ENCODE measurements at regions not wholly inside any gene's neighbourhood (a gene's known extent, or its start where the extent isn't known, plus 50 kb on each side); places are given as distances from the start of the nearest gene placed in this dataset.

DNA sequence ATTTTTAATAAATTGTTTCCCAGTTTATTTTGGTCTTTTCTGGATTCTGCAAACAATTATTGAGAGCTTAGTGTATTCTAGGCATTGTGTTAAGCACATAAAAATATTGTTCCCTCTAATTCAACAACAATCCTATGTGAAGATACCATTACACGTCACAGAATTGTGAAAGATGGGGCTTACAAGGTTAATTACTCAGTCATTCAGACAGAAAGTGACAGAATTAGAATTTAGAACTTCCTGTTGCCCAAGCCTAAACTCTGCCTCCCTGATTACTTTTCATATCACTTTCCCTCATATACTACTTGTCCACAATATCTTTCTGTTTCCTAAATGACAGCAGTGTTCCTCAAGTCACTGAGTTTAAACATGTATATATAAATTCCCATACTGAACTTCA is 186.7 kb upstream of the VEGFC start:
- TF ChIP-seq, protein P1, sequence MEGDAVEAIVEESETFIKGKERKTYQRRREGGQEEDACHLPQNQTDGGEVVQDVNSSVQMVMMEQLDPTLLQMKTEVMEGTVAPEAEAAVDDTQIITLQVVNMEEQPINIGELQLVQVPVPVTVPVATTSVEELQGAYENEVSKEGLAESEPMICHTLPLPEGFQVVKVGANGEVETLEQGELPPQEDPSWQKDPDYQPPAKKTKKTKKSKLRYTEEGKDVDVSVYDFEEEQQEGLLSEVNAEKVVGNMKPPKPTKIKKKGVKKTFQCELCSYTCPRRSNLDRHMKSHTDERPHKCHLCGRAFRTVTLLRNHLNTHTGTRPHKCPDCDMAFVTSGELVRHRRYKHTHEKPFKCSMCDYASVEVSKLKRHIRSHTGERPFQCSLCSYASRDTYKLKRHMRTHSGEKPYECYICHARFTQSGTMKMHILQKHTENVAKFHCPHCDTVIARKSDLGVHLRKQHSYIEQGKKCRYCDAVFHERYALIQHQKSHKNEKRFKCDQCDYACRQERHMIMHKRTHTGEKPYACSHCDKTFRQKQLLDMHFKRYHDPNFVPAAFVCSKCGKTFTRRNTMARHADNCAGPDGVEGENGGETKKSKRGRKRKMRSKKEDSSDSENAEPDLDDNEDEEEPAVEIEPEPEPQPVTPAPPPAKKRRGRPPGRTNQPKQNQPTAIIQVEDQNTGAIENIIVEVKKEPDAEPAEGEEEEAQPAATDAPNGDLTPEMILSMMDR (IDR thresholded peaks at IDR 0.05; ENCODE audit: insufficient read depth, low read length, poor library complexity, severe bottlenecking): no peak

DNA sequence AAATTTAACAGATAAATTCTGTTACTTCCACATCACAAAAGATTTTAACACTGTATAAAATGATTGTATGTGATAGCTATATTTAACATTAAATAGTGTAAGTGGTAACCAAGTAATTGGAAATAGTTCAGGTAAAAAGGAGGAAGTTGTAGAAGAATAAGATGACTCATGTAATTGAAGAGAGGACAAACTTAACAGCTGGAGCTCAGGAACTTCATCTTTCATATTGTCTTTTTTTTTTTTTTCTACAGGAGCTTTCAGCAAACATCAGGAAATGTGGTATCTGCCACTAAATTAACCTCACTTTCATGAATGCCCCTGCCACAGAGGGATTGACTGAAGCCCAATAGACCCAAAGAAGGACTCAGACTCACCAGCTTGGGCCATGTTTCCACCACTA is 188.4 kb upstream of the VEGFC start:
- DNase-seq (ENCODE audit: extremely low read depth, insufficient read length): no peak
- TF ChIP-seq, protein P1 (IDR thresholded peaks at IDR 0.05; ENCODE audit: insufficient read depth, low read length, poor library complexity, severe bottlenecking): no peak
- no peaks in the 10 kb centered on the region for H3K27me3 ChIP-seq (replicated peaks; ENCODE audit: control insufficient read depth, insufficient read depth, low read length)
- no peaks in the 10 kb centered on the region for H3K36me3 ChIP-seq (ENCODE audit: control insufficient read depth, insufficient read depth, low read length)
- H3K4me3 ChIP-seq (replicated peaks; ENCODE audit: low read depth, low read length): no peak overlapping the region

More for the DNA sequence above, 186.7 kb upstream of the VEGFC start:
- Histone ChIP-seq H3K27me3 (replicated peaks; ENCODE audit: control insufficient read depth, insufficient read depth, low read length) (no peaks in the 10 kb centered on the region), H3K4me3 (replicated peaks; ENCODE audit: low read depth, low read length) (no peak overlapping the region), H3K36me3 (ENCODE audit: control insufficient read depth, insufficient read depth, low read length) (no peaks in the 10 kb centered on the region)
- DNase-seq (ENCODE audit: extremely low read depth, insufficient read length): no peak

DNA sequence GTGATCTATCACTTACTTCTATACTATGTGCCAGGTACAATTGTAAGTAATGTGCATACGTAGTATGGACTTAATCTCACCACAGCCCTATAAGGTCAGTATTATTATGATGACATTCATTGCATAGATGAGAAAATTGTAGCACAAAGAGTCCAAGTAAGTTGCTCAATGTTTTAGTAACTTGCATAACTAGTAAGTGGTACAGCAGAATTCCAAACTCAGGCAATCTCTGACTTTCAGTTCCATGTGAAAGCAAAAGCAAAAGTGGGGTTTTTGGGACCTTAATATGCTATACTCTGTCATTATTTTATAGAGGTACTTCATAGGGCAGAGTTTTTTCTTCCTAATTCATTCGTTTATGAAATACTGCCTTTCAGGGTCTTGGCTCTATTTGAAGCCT is 188.8 kb upstream of the VEGFC start:
- Histone ChIP-seq H3K36me3 (ENCODE audit: control insufficient read depth, insufficient read depth, low read length) (no peaks in the 10 kb centered on the region), H3K4me3 (replicated peaks; ENCODE audit: low read depth, low read length) (no peak overlapping the region), H3K27me3 (replicated peaks; ENCODE audit: control insufficient read depth, insufficient read depth, low read length) (no peaks in the 10 kb centered on the region)
- DNase-seq (ENCODE audit: extremely low read depth, insufficient read length): no peak
- TF ChIP-seq, protein P1 (IDR thresholded peaks at IDR 0.05; ENCODE audit: insufficient read depth, low read length, poor library complexity, severe bottlenecking): no peak

DNA sequence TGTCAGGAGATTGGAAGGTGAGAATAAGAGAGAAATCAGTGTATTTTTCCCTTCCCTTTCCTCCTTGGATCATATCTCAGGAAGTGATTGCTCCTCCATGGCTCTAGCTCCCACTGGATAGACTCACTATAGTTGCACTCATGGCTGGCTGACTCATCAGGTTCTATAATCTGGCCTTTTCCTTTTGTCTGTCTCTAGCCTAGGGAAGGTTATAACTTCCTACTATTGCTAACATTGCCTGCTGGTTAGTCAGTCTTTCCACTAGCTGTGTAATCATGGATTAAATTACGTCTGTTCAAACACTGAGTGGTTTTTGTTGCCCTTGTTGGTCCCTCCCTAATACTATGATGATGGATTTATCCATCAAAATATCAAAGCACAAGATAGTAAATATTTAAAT is 195.5 kb upstream of the VEGFC start:
- no peak for DNase-seq (ENCODE audit: extremely low read depth, insufficient read length)
- TF ChIP-seq, protein P1 (IDR thresholded peaks at IDR 0.05; ENCODE audit: insufficient read depth, low read length, poor library complexity, severe bottlenecking): no peak
- no peaks in the 10 kb centered on the region for H3K27me3 ChIP-seq (replicated peaks; ENCODE audit: control insufficient read depth, insufficient read depth, low read length)
- H3K4me3 ChIP-seq (replicated peaks; ENCODE audit: low read depth, low read length): no peak overlapping the region
- H3K36me3 ChIP-seq (ENCODE audit: control insufficient read depth, insufficient read depth, low read length): no peaks in the 10 kb centered on the region

DNA sequence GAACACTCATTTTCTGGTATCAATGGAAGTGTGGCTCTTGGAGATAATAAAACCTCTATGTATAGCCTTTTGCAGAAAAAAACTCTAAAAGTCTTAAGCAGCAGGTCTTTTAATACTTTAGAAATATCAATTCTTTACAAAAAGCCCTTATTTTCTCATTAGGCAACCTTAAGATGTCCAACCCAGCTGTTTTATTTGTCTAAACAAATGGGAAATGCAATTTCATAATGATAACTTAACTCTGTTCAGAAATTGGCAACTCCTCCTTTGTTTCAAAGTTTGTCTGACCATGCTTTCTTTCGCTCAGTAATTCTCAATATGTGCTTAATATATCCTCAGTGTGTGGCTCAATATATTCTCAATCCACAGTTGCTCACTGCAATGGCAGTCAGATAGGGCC is 196.5 kb upstream of the VEGFC start:
- TF ChIP-seq, protein P1 (IDR thresholded peaks at IDR 0.05; ENCODE audit: insufficient read depth, low read length, poor library complexity, severe bottlenecking): no peak
- DNase-seq (ENCODE audit: extremely low read depth, insufficient read length): no peak
- Histone ChIP-seq H3K27me3 (replicated peaks; ENCODE audit: control insufficient read depth, insufficient read depth, low read length) (no peaks in the 10 kb centered on the region), H3K4me3 (replicated peaks; ENCODE audit: low read depth, low read length) (no peak overlapping the region), H3K36me3 (ENCODE audit: control insufficient read depth, insufficient read depth, low read length) (no peaks in the 10 kb centered on the region)

DNA sequence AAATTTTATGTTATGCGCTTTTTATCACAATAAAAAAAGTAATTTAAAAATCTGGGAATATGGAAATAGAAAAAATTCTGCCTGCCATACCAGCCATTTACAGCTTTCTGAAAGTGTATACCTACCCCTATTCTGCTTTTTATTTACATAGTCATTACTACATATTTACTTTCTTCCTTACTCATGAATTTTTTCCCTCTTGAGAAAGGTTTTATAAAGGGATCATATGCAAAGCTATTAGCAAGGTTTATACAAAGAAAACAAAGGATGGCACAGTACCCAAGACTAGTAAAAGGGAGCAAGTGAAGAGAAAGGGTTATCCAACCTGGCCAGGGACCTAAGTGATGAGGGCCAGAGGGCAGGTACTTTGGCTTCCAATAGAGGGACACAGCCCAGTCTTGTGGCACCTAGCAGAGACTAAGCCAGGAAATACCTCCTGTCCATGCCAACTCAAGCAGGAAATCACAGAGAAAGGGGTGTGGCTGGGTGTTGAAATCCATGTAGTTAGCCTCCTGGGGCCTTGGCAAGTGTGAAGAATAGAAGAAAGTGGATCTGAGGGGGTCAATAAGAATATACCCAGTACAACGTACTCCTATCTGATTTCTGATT is 207.3 kb upstream of the VEGFC start:
- no peaks in the 10 kb centered on the region for H3K36me3 ChIP-seq (ENCODE audit: control insufficient read depth, insufficient read depth, low read length)
- TF ChIP-seq, protein P1 (IDR thresholded peaks at IDR 0.05; ENCODE audit: insufficient read depth, low read length, poor library complexity, severe bottlenecking): no peak
- H3K4me3 ChIP-seq (replicated peaks; ENCODE audit: low read depth, low read length): no peak overlapping the region
- no peaks in the 10 kb centered on the region for H3K27me3 ChIP-seq (replicated peaks; ENCODE audit: control insufficient read depth, insufficient read depth, low read length)
- DNase-seq (ENCODE audit: extremely low read depth, insufficient read length): no peak
